SK-N-SH treated with all-trans-retinoic acid at 6 μM for 48 hours (cell line): ENCODE measurements at regions not wholly inside any gene's neighbourhood (a gene's known extent, or its start where the extent isn't known, plus 50 kb on each side); places are given as distances from the start of the nearest gene placed in this dataset.

Source experiments
- ATAC-seq: fragments of 200-7000 bp; cut with Tn5 transposase; 3 replicates; pipeline ENCODE4 v1.9.1; 2020; ENCODE audit warnings: mild to moderate bottlenecking, moderate library complexity
- ARNTL ChIP-seq: fragments of 450-650 bp; formaldehyde crosslinking; IDR thresholded peaks from 2 replicates; pipeline ENCODE4 v1.5.0; 2020; ENCODE audit warnings: low read depth, mild to moderate bottlenecking, moderate library complexity, borderline replicate concordance
- BACH2 ChIP-seq: fragments of 250-450 bp; sonication (Bioruptor Pico); IDR thresholded peaks from 2 replicates; pipeline ENCODE4 v1.9.0; 2021; ENCODE audit warnings: mild to moderate bottlenecking, borderline replicate concordance
- CSDC2 ChIP-seq: fragments of 250-450 bp; sonication (Bioruptor Pico); IDR thresholded peaks from 2 replicates; pipeline ENCODE4 v1.5.0; 2020; ENCODE audit warnings: mild to moderate bottlenecking, moderate library complexity
- GLIS3 ChIP-seq: fragments of 250-450 bp; sonication (Bioruptor Pico); IDR thresholded peaks from 2 replicates; pipeline ENCODE4 v1.5.0; 2020; ENCODE audit warnings: mild to moderate bottlenecking, moderate library complexity
- ISL1 ChIP-seq: fragments of 250-450 bp; sonication (Bioruptor Pico); IDR thresholded peaks from 2 replicates; pipeline ENCODE4 v2.1.2; 2022; ENCODE audit warnings: mild to moderate bottlenecking, moderate library complexity
- OSR1 ChIP-seq: fragments of 250-450 bp; sonication (Bioruptor Pico); IDR thresholded peaks from 2 replicates; pipeline ENCODE4 v1.8.0; 2022; ENCODE audit warnings: moderate library complexity, mild to moderate bottlenecking, inconsistent platforms
- PPARA ChIP-seq: fragments of 250-450 bp; sonication (Bioruptor Pico); IDR thresholded peaks from 2 replicates; pipeline ENCODE4 v1.5.0; 2020; ENCODE audit warnings: mild to moderate bottlenecking, borderline replicate concordance
- RARB ChIP-seq: fragments of 250-450 bp; sonication (Bioruptor Pico); IDR thresholded peaks from 2 replicates; pipeline ENCODE4 v1.8.0; 2021; ENCODE audit warnings: mild to moderate bottlenecking, moderate library complexity
- SNAI2 ChIP-seq: fragments of 250-450 bp; sonication (Bioruptor Pico); IDR thresholded peaks from 2 replicates; pipeline ENCODE4 v1.5.0; 2020; ENCODE audit warnings: mild to moderate bottlenecking, moderate library complexity
- TCF4 ChIP-seq: fragments of 250-450 bp; sonication (Bioruptor Pico); IDR thresholded peaks from 2 replicates; pipeline ENCODE4 v1.8.0; 2021; ENCODE audit warnings: mild to moderate bottlenecking, moderate library complexity, borderline replicate concordance
- TOX ChIP-seq: fragments of 250-450 bp; sonication (Bioruptor Pico); IDR thresholded peaks from 2 replicates; pipeline ENCODE4 v1.8.0; 2021; ENCODE audit warnings: mild to moderate bottlenecking, moderate library complexity, borderline replicate concordance
- ZC3H10 ChIP-seq: fragments of 250-450 bp; sonication (Bioruptor Pico); IDR thresholded peaks from 2 replicates; pipeline ENCODE4 v1.5.1; 2021; ENCODE audit warnings: mild to moderate bottlenecking, moderate library complexity
- ZFP30 ChIP-seq: fragments of 450-650 bp; formaldehyde crosslinking; IDR thresholded peaks from 2 replicates; pipeline ENCODE4 v1.5.0; 2022; ENCODE audit warnings: mild to moderate bottlenecking, moderate library complexity
- ZNF70 ChIP-seq: fragments of 450-650 bp; formaldehyde crosslinking; IDR thresholded peaks from 2 replicates; pipeline ENCODE4 v1.5.0; 2020; ENCODE audit warnings: mild to moderate bottlenecking, moderate library complexity
- TF ChIP-seq, protein P1 (sequence below): fragments of 250-450 bp; sonication (Bioruptor Pico); IDR thresholded peaks from 2 replicates; pipeline ENCODE4 v1.5.0; 2020; ENCODE audit warnings: mild to moderate bottlenecking, moderate library complexity
- TF ChIP-seq, protein P2 (sequence below): fragments of 250-450 bp; sonication (Bioruptor Pico); IDR thresholded peaks from 2 replicates; pipeline ENCODE4 v1.8.0; 2021; ENCODE audit warnings: low read depth, mild to moderate bottlenecking, moderate library complexity, borderline replicate concordance
- TF ChIP-seq, protein P3 (sequence below): fragments of 250-450 bp; sonication (Bioruptor Pico); IDR thresholded peaks from 2 replicates; pipeline ENCODE4 v1.5.1; 2020; ENCODE audit warnings: low read depth, mild to moderate bottlenecking, moderate library complexity

DNA sequence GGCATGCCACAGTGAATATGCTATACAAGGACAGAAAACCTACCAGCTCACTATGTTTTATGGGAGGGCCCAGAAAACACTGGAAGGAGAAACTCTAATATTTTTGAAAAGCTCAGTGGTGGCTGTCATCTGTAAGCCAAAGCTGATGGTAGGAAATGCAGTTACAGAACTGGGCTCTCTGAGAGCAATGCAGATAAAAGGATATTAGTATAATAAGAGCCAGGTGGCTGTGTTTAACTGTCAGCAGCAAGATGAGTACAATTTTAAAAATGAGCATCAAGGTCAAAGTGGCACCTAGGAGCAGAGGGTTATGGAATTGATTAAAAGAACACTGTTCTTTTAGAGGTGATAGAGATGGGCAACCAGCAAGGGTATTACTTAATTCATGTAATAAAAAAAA is 345.0 kb downstream of the NDFIP2 start:
- peak; percentile 86 for ATAC-seq
- TF ChIP-seq TCF4 (CRISPR knock-in tag): peak; percentile 84
- no peak for TF ChIP-seq SNAI2
- TF ChIP-seq, protein P1, sequence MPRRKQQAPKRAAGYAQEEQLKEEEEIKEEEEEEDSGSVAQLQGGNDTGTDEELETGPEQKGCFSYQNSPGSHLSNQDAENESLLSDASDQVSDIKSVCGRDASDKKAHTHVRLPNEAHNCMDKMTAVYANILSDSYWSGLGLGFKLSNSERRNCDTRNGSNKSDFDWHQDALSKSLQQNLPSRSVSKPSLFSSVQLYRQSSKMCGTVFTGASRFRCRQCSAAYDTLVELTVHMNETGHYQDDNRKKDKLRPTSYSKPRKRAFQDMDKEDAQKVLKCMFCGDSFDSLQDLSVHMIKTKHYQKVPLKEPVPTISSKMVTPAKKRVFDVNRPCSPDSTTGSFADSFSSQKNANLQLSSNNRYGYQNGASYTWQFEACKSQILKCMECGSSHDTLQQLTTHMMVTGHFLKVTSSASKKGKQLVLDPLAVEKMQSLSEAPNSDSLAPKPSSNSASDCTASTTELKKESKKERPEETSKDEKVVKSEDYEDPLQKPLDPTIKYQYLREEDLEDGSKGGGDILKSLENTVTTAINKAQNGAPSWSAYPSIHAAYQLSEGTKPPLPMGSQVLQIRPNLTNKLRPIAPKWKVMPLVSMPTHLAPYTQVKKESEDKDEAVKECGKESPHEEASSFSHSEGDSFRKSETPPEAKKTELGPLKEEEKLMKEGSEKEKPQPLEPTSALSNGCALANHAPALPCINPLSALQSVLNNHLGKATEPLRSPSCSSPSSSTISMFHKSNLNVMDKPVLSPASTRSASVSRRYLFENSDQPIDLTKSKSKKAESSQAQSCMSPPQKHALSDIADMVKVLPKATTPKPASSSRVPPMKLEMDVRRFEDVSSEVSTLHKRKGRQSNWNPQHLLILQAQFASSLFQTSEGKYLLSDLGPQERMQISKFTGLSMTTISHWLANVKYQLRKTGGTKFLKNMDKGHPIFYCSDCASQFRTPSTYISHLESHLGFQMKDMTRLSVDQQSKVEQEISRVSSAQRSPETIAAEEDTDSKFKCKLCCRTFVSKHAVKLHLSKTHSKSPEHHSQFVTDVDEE: peak; percentile 60; the same call in 1 of the 2 replicates

DNA sequence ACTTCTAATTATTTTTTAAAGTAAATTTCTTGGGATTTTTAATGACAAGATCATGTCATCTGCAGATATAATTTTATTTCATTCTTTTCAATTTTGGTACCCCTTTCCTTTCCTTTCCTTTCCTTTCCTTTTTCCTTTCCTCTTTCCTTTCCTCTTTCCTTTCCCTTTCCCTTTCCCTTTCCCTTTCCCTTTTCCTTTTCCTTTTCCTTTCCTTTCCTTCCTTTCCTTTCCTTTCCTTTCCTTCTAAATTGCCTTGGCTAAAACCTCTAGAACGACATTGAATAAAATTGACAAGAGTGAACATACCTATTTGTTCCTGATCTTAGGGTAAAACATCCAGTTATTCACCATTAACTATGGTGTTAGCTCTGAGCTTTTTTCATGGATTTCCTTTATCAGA is 334.1 kb downstream of the NDFIP2 start:
- ATAC-seq: no peak
- TF ChIP-seq, protein P2, sequence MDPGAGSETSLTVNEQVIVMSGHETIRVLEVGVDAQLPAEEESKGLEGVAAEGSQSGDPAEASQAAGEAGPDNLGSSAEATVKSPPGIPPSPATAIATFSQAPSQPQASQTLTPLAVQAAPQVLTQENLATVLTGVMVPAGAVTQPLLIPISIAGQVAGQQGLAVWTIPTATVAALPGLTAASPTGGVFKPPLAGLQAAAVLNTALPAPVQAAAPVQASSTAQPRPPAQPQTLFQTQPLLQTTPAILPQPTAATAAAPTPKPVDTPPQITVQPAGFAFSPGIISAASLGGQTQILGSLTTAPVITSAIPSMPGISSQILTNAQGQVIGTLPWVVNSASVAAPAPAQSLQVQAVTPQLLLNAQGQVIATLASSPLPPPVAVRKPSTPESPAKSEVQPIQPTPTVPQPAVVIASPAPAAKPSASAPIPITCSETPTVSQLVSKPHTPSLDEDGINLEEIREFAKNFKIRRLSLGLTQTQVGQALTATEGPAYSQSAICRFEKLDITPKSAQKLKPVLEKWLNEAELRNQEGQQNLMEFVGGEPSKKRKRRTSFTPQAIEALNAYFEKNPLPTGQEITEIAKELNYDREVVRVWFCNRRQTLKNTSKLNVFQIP (CRISPR knock-in tag): no peak
- no peak for TF ChIP-seq BACH2 (CRISPR knock-in tag)
- no peak for TF ChIP-seq ZC3H10 (CRISPR knock-in tag)
- no peak for TF ChIP-seq CSDC2 (CRISPR knock-in tag)
- no peak for TF ChIP-seq GLIS3 (CRISPR knock-in tag)
- no peak for TF ChIP-seq ARNTL (CRISPR knock-in tag)
- TF ChIP-seq, protein P3, sequence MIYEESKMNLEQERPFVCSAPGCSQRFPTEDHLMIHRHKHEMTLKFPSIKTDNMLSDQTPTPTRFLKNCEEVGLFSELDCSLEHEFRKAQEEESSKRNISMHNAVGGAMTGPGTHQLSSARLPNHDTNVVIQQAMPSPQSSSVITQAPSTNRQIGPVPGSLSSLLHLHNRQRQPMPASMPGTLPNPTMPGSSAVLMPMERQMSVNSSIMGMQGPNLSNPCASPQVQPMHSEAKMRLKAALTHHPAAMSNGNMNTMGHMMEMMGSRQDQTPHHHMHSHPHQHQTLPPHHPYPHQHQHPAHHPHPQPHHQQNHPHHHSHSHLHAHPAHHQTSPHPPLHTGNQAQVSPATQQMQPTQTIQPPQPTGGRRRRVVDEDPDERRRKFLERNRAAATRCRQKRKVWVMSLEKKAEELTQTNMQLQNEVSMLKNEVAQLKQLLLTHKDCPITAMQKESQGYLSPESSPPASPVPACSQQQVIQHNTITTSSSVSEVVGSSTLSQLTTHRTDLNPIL (CRISPR knock-in tag): no peak
- no peak for TF ChIP-seq ZNF70 (CRISPR knock-in tag)
- TF ChIP-seq RARB (CRISPR knock-in tag): no peak
- TF ChIP-seq ZFP30: no peak

DNA sequence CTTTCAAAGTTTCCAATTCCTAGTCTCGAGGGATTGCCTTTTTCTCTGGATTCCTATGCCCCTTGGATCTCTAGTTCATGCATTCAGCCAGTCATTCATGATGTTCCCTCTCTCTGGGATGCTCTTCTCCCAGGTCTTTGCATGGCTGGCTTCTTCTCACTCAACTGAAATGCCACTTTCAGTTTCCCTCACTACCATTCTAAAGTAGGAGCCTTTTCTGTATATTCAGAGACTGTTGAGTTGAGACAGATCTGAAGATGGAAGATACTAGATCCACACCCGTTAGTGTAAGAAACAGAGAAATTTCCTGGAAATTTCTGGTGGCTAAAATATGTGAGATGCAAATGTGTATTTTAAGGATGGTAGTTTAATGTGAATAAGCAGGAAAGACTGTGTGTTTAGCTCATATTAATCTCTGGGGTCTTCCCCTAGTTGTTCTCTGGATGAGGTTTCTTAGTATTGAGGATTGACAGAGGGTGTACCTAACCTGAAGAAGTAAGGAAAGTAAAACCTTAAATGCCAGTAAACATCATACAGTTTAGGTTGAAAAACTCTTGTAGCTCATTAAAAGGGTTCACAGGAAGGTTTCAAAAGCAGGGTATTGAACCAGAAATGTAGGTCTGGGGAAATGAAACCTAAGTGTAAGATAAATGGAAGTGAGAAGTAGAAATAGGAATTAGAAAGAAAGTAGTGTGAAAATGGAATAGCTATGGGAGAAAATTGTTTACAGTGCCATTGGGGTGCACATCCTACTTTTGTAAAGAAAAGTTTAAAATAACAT is 331.3 kb downstream of the NDFIP2 start:
- ATAC-seq: no peak
- no peak for TF ChIP-seq ZFP30
- TF ChIP-seq SNAI2: no peak
- no peak for TF ChIP-seq ISL1
- no peak for TF ChIP-seq PPARA (CRISPR knock-in tag)

DNA sequence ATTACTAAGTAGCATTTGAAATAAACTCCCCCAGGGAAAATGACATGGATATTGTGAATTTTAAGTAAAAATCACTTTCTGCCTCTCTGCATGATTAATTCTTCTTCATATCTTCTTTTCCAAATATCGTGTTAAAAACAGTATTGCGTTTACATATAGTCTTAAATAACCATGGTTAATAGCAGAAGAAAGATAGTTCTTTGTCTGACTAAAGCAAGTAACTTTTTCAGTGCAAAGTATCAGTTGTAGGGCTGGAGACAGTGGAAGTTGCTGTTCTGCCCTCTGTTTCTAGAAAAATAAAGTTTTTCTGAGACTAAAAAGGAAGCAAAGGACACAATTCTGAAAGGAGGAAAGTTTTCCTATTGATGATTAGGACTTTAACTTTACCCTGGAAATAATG is 330.2 kb downstream of the NDFIP2 start:
- ATAC-seq: peak; percentile 24; the same call in 1 of the 3 replicates
- no peak for TF ChIP-seq GLIS3 (CRISPR knock-in tag)
- TF ChIP-seq BACH2 (CRISPR knock-in tag): no peak
- no peak for TF ChIP-seq OSR1
- TF ChIP-seq, protein P3 (CRISPR knock-in tag): no peak
- no peak for TF ChIP-seq TCF4 (CRISPR knock-in tag)
- TF ChIP-seq ARNTL (CRISPR knock-in tag): no peak
- TF ChIP-seq, protein P2 (CRISPR knock-in tag): no peak
- no peak for TF ChIP-seq ZC3H10 (CRISPR knock-in tag)
- TF ChIP-seq CSDC2 (CRISPR knock-in tag): no peak
- no peak for TF ChIP-seq TOX (CRISPR knock-in tag)
- TF ChIP-seq, protein P1: no peak
